OCI-LY3 (cell line): ENCODE measurements at regions not wholly inside any gene's neighbourhood (a gene's known extent, or its start where the extent isn't known, plus 50 kb on each side); places are given as distances from the start of the nearest gene placed in this dataset.

ENCODE experiments used
- CTCF ChIP-seq: fragments of 200-600, 300-600 bp; sonication (generic); IDR thresholded peaks from 2 replicates; pipeline ENCODE4 v1.5.1; 2014; ENCODE audit warnings: antibody characterized with exemption, low read length, low read depth
- EZH2phosphoT487 ChIP-seq: fragments of 200-600 bp; shearing (Covaris generic); IDR thresholded peaks from 2 replicates; pipeline ENCODE4 v1.6.1; 2018; ENCODE audit warnings: antibody characterized with exemption, mixed run types, low read depth

GRCh38 chr4:171170671-171171070, 642.5 kb upstream of the GALNTL6 start:
- TF ChIP-seq CTCF: no peak
- TF ChIP-seq EZH2phosphoT487: no peak
